ENCODE measurements at regions not wholly inside any gene's neighbourhood (a gene's known extent, or its start where the extent isn't known, plus 50 kb on each side); places are given as distances from the start of the nearest gene placed in this dataset.

- DNase-seq = no peak
Observed at GRCh38 chr19:32012206-32012605, 333.2 kb upstream of the ZNF507 start.

GRCh38 chr19:32012886-32013631 lies 332.4 kb upstream of the ZNF507 start:
- no peak for DNase-seq

DNA sequence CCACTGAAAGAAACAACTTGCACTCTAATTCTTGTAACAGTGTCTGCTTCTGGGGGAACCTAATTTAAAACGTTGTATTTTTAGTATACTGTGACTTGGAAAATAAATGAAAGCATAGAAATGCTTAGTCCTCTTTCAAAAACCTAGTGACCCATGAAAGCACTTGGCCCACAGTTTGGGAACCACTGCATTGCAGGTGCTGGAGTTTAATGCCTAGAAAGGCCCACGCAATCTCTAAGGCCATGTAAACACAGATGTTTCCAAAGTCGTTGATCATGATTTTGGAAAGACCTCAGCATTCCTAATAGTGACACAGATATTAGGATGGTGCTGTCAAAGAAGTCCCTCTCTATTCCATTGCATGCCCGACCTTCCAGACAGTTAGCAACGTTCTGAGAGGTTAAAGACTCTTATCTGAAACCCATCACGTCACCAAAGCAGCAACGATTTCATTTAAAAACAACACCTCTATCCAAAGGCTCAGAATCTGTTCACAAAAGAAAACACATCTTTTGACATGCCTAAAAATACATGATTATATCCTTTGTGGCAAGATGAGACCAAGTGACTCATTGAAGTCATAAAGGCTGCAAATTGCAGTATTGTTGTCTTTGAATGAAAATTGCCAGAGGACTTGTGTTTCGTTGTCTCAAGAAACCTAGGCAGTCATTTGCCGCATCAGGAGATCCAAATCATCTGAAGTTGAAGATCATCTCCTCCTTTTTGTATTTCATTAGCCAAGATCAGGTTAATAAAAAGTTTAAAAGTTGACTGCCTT lies 328.0 kb upstream of the ZNF507 start:
- DNase-seq = no peak

GRCh38 chr19:32018014-32018413 lies 327.4 kb upstream of the ZNF507 start:
- DNase-seq = no peak

DNA sequence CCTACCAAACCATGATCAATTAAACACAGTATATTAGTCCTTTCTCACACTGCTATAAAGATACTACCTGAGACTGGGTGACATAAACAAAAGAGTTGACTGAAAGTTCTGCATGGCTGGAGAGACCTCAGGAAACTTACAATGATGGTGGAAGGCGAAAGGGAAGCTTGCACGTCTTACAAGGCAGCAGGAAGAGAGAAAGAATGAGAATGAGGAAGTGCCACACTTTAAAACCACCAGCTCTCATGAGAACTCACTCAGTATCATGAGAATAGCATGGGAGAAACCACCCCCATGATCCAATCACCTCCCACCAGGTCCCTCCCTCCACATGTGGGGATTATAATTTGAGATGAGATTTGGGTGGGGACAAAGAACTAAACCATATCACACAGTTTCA lies 324.9 kb upstream of the ZNF507 start:
- DNase-seq = no peak

DNA sequence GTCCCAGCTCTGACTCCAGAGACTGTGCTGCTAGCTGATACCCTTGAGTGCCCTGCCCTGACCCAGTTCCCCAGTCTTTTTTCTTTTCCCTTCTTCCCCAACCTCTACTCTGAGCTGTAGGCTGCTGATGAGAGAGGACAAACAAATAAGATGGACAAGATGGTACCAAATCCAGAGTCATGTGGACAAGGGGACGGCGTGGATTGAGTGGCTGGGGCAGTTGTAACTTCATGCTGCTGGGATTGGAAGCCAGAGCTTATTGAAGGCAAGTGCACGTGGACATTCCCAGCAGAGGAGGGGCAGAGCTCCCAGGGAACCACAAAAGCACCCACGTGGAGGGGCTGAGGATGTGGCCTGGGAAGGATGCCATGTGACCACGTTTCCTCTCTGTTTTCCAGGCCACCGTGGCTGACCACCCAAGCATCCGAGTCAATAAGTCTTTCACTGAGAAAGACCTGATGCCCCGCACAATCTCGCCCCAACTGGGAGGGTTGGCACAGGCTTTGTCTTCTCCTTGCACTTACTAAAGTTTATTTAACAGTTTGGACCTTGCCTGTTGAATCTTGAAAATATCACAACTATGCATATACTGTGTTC lies 323.3 kb upstream of the ZNF507 start:
- DNase-seq = no peak

DNA sequence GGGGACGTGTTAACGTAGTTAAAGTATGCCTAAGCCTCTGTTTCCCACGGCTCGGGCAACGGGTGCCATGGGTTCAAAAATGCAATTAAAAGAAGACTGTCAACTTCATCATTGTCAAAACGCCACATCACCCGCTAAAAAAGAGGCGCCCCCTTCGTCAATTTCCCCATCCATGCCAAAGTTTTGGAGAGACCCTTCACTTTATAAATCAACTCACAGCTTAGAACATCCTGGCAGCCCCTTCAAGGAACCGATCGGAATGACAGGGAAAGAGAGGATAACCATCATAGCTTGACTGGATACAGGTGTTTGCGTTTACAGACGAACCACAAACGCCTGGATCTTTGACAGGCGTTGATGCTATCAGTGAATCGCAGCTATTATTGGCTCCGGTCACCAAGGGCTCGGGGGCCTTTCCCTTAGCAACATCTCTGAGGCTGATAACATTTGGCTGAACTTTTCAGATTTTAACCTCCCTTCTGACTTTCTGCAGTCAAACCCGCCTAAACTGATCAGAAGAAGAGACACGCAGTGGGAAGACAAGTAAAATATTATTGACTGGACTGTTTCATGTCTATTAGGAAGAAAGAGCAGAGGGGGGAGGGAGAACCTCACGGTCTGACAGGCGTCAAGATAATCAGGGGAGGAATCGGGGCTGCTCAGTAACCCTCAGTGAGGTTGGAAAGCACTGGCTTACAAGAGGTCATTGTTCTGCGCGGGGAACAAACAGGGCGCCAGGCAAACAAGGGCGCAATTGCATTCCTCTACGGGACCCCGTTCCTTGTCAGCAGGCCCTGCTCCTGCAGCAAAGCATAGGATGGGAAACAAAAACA lies 322.5 kb upstream of the ZNF507 start:
- DNase-seq = no peak

DNA sequence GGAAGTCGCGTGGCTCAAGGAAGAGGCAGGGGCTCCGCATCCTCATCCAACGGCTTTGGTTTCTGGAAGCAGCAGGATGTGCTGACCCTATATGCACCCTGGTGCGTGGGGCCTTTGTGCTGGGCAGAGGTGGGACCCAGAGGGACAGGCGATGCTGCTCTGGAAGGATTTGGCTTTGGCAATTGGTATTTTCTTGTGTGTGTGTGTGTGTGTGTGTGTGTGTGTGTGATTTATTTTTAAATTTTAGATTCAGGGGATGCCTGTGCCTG lies 321.9 kb upstream of the ZNF507 start:
- DNase-seq = no peak

GRCh38 chr19:32029235-32029634 lies 316.2 kb upstream of the ZNF507 start:
- no peak for DNase-seq

DNA sequence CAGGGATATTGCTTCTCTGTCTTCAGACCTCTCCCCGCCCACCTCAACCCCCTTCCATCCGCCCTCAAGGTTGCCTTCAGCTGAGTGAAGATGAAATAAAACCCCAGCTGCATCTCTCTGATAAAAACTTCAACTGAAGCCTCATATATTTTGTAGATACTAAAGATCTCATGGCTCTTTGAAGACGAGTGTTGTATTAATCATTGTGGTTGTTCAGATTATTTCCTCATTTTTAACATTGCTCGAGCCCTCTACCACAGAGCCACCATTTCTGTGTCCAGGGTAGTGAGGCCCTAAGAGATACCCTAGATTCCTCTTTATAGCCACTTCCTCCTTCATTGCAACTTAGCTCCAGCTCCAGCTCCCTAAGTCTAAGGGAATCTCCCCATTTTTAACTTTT lies 312.8 kb upstream of the ZNF507 start:
- no peak for DNase-seq

- no peak for DNase-seq
Observed at GRCh38 chr19:32035626-32036025, 309.8 kb upstream of the ZNF507 start.

DNA sequence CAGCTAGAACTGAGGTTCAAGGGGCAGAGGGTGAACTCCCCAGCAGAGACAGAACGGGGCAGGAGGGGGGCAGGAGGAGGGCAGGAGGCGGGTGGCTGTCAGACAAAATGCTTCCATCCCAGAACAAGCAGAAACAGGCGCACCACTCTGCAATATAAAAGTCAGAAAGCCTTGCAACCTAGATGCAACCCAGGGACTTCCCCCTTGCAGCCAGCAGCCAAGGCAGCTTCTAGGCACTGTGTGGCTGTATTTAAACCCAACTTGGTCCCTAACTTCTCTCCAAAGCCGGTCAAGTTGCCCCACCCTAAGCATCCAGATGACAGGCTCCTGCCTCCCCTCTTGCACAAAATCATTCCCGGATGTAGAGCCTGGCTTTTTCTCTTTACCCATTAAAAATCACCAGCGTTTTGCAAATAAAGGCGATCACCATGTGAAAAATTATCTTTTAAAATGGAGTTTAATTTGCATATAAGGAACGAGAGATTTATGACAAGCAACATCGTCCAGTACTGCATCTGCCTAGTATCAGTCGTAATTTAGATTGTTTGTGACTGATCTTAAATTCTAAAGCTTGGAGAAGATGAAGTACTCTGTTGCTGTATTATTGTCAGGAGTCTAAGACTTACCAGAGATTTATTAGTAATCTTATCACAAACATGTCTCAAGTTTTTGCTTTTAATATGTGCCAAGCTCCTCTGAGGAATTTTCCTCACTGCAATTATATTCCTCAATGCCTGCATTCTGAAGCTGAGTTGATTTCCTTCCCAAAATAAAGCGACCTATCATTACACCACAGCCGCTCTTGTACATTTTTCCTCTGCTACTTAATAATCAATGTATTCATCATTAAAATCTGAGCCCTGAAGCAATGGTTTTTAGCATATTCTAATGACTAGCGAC lies 307.1 kb upstream of the ZNF507 start:
- DNase-seq = no peak

DNA sequence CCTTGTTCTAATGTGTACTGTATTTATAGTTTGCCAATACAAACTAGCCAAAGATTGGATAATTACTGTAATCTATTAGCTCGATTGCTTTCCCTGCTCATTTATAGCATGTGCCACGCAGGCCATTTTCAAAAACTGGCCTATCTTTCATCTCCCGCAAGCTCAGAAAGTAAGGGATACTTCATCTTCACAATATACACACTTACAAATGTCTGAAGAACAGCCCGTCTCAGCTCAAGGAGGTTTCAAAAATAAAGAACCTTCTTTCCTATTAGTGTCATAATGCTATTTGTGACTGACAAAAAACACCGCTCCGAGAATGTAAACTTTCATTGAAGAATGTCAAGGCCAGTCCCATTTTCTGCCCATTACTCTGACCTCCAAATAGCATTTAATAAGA lies 306.4 kb upstream of the ZNF507 start:
- no peak for DNase-seq

- DNase-seq = no peak
Observed at GRCh38 chr19:32039440-32039839, 306.0 kb upstream of the ZNF507 start.

GRCh38 chr19:32040236-32040635 lies 305.2 kb upstream of the ZNF507 start:
- no peak for DNase-seq

DNA sequence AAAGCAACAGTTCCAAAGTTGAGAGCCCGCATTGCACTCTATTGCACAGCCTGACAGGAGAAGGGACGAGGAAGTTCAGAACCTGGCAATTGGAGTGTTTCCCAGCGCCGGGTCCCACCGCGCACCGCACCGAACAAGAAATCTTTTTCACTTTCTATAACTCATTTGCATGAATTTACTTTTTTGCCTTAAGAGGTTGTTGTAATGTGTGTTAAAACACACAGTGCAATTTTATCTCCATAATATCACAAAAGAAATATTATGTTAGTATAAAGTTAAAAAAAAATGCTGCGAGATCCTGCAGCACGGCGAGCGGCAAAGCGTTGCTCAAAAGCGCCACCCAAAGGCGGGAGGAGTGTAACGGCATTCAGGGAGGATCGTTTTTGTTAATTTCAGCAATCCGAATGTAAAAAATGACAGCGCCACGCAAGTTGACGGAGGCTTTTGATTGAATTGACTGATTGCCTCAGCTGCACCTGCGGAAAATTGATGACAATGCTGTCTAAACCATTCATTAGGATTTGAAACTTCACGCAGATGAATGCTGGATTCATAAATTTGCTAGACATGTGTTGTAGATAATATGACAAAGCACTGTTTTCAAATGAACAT lies 303.6 kb upstream of the ZNF507 start:
- DNase-seq = no peak

DNA sequence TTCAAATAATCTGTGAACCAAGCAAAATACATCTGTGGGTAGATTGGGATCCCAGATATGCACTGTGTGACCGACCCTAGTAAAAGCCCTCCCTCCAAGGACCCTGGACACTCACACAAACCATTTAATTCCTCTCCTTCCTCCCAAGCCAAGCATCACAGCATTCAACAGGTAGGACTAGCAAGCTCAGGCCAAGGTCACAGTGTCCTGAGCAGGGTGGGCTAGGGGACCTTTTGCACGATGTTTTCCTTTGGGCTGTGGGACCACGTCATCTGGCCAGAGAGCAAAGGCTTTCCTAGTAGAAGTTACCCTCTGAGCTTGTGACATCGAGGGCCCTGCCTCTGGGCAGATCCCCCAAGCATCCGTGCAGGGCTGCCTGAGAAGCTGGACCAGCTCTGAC lies 297.6 kb upstream of the ZNF507 start:
- DNase-seq = no peak

DNA sequence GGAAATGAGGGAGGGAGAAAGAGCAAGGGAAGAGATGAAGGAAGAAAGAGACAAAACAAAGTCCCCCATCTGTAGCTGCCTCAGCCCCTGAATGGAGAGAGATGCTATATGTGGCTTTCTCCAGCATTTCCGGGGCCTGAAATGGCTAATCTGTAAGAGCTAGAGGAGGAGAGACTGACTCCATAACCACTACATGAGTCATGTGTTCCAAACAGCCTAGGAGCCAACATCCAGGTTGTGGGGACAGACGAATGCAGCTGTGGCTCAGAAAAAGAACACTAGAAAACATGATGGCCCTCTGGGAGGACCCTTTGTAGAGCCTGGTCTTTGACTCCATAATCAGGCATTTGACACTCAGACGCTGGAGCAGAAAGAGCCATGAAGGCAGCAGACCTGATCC lies 292.0 kb upstream of the ZNF507 start:
- DNase-seq = no peak

- DNase-seq = no peak
Observed at GRCh38 chr19:32053861-32054260, 291.5 kb upstream of the ZNF507 start.

- no peak for DNase-seq
Observed at GRCh38 chr19:32058131-32058530, 287.3 kb upstream of the ZNF507 start.

DNA sequence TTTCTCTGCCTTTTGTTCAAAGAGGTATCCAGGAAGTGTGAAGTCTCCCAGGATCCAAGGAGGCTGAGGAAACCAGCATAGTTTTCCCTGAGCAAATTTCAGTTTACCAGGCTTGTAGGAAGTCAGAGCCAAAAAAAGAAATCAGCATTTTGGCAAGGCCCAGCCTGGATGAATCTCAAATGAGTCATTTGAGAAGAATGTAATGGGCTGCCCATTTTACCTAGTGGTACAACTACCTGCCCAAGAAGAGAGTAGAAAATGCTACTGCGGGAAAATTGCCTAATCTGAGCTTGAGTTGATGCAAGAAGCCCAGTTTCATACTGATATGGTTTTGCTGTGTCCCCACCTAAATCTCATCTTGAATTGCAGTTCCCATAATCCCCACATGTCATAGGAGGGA lies 284.1 kb upstream of the ZNF507 start:
- no peak for DNase-seq

- no peak for DNase-seq
Observed at GRCh38 chr19:32063601-32064000, 281.8 kb upstream of the ZNF507 start.

All from islet precursor cell (in vitro differentiated cells).